ENCODE measurements at regions not wholly inside any gene's neighbourhood (a gene's known extent, or its start where the extent isn't known, plus 50 kb on each side); places are given as distances from the start of the nearest gene placed in this dataset.

GRCh38 chr2:11932048-11932512 is 185.6 kb downstream of the LPIN1 start:
- Histone ChIP-seq H3K4me2 (no peak overlapping the region), H3F3A (ENCODE audit: insufficient read depth, low read depth) (no peaks in the 10 kb centered on the region), H3K9me3 (ENCODE audit: insufficient read depth, low read depth) (no peaks in the 10 kb centered on the region), H3K4me1 (replicated peaks; ENCODE audit: insufficient read depth) (no peaks in the 10 kb centered on the region), H2AFZ (no peak overlapping the region), H4K20me1 (ENCODE audit: insufficient read depth) (no peaks in the 10 kb centered on the region), H3K4me3 (no peak overlapping the region), H3K27me3 (ENCODE audit: insufficient read depth, low read depth) (no peaks in the 10 kb centered on the region), H3K36me3 (ENCODE audit: low read depth) (no peaks in the 10 kb centered on the region), H3K79me2 (ENCODE audit: low read depth) (no peaks in the 10 kb centered on the region), H3K27ac (no peak overlapping the region), H3K9me2 (ENCODE audit: insufficient read depth) (no peaks in the 10 kb centered on the region)
- DNase-seq: no peak
- BruUV-seq (replicated peaks): no TSS peak
- CTCF ChIA-PET: no interaction called here
- POLR2A ChIA-PET (ENCODE audit: unreplicated experiment): no interaction called here
- TF ChIP-seq CTCF (conservative IDR thresholded peaks at IDR 0.05): no peak
- intact Hi-C loops (cut with micrococcal nuclease; ENCODE audit: unreplicated experiment): loop anchor here (1.0 kb wide), 1 partner anchor 33 kb away; no protein-coding TSS in a partner anchor

GRCh38 chr2:11932962-11933361 is 186.5 kb downstream of the LPIN1 start:
- ChIA-PET POLR2A (ENCODE audit: unreplicated experiment) (no interaction called here), CTCF (no interaction called here)
- Histone ChIP-seq H3K27me3 (ENCODE audit: insufficient read depth, low read depth) (no peaks in the 10 kb centered on the region), H3K9me3 (ENCODE audit: insufficient read depth, low read depth) (no peaks in the 10 kb centered on the region), H4K20me1 (ENCODE audit: insufficient read depth) (no peaks in the 10 kb centered on the region), H3K9me2 (ENCODE audit: insufficient read depth) (no peaks in the 10 kb centered on the region), H3K4me3 (no peak overlapping the region), H3K79me2 (ENCODE audit: low read depth) (no peaks in the 10 kb centered on the region), H3K4me2 (no peak overlapping the region), H3F3A (ENCODE audit: insufficient read depth, low read depth) (no peaks in the 10 kb centered on the region), H2AFZ (no peak overlapping the region), H3K36me3 (ENCODE audit: low read depth) (no peaks in the 10 kb centered on the region), H3K27ac (no peak overlapping the region), H3K4me1 (replicated peaks; ENCODE audit: insufficient read depth) (no peaks in the 10 kb centered on the region)
- intact Hi-C loops (cut with micrococcal nuclease; ENCODE audit: unreplicated experiment): loop anchor here (1.0 kb wide), 1 partner anchor 34 kb away; no protein-coding TSS in a partner anchor
- DNase-seq: no peak
- BruUV-seq (replicated peaks): no TSS peak
- TF ChIP-seq CTCF (conservative IDR thresholded peaks at IDR 0.05) (no peak), EZH2 (IDR thresholded peaks at IDR 0.05; ENCODE audit: low read depth) (no peak)

DNA sequence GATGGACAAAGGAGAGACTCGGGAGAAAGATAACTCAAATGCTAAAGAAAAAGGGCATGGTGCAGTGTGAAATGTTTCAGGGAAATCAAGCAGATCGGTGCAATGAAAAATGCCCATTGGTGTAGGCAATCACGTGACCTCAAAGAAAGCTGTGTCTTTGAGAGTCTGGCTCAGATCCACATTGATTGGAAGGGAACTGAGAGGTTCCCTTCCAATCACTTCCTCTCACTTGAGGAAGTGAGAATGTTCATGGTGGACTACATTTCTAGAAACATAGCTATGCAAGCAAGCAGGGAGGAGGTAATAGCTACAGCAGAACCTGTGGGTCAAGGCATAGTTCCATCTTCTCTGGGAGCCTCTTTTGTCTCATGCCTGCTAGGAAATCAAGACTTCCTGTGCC is 187.4 kb downstream of the LPIN1 start:
- H3K9me3 ChIP-seq (ENCODE audit: insufficient read depth, low read depth): no peaks in the 10 kb centered on the region
- H3F3A ChIP-seq (ENCODE audit: insufficient read depth, low read depth): no peaks in the 10 kb centered on the region
- no peaks in the 10 kb centered on the region for H3K9me2 ChIP-seq (ENCODE audit: insufficient read depth)
- ChIA-PET CTCF (no interaction called here), POLR2A (ENCODE audit: unreplicated experiment) (no interaction called here)
- no peak overlapping the region for H3K4me3 ChIP-seq
- no peak for DNase-seq
- no peak overlapping the region for H3K27ac ChIP-seq
- no peak for TF ChIP-seq EZH2 (IDR thresholded peaks at IDR 0.05; ENCODE audit: low read depth)
- no peak for TF ChIP-seq CTCF (conservative IDR thresholded peaks at IDR 0.05)
- H3K27me3 ChIP-seq (ENCODE audit: insufficient read depth, low read depth): no peaks in the 10 kb centered on the region
- no peak overlapping the region for H2AFZ ChIP-seq
- no TSS peak for BruUV-seq (replicated peaks)
- H4K20me1 ChIP-seq (ENCODE audit: insufficient read depth): no peaks in the 10 kb centered on the region
- H3K4me2 ChIP-seq: no peak overlapping the region
- no peaks in the 10 kb centered on the region for H3K79me2 ChIP-seq (ENCODE audit: low read depth)
- intact Hi-C loops (cut with micrococcal nuclease; ENCODE audit: unreplicated experiment): no loop called here
- no peaks in the 10 kb centered on the region for H3K36me3 ChIP-seq (ENCODE audit: low read depth)
- H3K4me1 ChIP-seq (replicated peaks; ENCODE audit: insufficient read depth): no peaks in the 10 kb centered on the region
